ENCODE measurements at regions not wholly inside any gene's neighbourhood (a gene's known extent, or its start where the extent isn't known, plus 50 kb on each side); places are given as distances from the start of the nearest gene placed in this dataset.

GRCh38 chr12:38399711-38400206, 83.2 kb downstream of the ALG10B start:
- no peaks in the 10 kb centered on the region for H3K36me3 ChIP-seq (ENCODE audit: insufficient read depth, low read length)
- H3K9me3 ChIP-seq (ENCODE audit: control insufficient read depth in 1 of 2, insufficient read depth in 1 of 2, low read length in 2 of 2): peaks cover 0 to 5% of the 10 kb centered on the region in 2 experiments
- no peak for DNase-seq
- CTCF ChIA-PET: no interaction called here
- H3K4me3 ChIP-seq (ENCODE audit: low read length): no peak overlapping the region
- no peak overlapping the region for H3K4me3 Mint-ChIP-seq
- no peak overlapping the region for H3K27ac ChIP-seq (ENCODE audit: low read depth in 1 of 2, low read length in 2 of 2)
- TF ChIP-seq CTCF (IDR thresholded peaks at IDR 0.05): no peak
- intact Hi-C loops (cut with DNase I, micrococcal nuclease): no loop called here
- no peaks in the 10 kb centered on the region for H3K36me3 Mint-ChIP-seq (ENCODE audit: low read depth)
- no peaks in the 10 kb centered on the region for H3K27me3 ChIP-seq (ENCODE audit: control insufficient read depth in 1 of 2, insufficient read depth in 2 of 2, low read length in 2 of 2)
- no peaks in the 10 kb centered on the region for H3K4me1 Mint-ChIP-seq (ENCODE audit: low read depth)
- POLR2A ChIA-PET: no interaction called here
- no peaks in the 10 kb centered on the region for H3K27me3 Mint-ChIP-seq
- no peak for ATAC-seq (ENCODE audit: poor library complexity)
- H3K4me1 ChIP-seq (ENCODE audit: insufficient read depth, low read length): no peaks in the 10 kb centered on the region
- no peak overlapping the region for H3K27ac Mint-ChIP-seq
- H3K9me3 Mint-ChIP-seq: peaks cover 35% of the 10 kb centered on the region

- H3K27ac Mint-ChIP-seq: no peak overlapping the region
- ATAC-seq (ENCODE audit: poor library complexity): no peak
- no peaks in the 10 kb centered on the region for H3K4me1 ChIP-seq (ENCODE audit: insufficient read depth, low read length)
- H3K27ac ChIP-seq (ENCODE audit: low read depth in 1 of 2, low read length in 2 of 2): no peak overlapping the region
- DNase-seq: no peak
- H3K36me3 Mint-ChIP-seq (ENCODE audit: low read depth): no peaks in the 10 kb centered on the region
- no peak for TF ChIP-seq CTCF (IDR thresholded peaks at IDR 0.05)
- no peak overlapping the region for H3K4me3 ChIP-seq (ENCODE audit: low read length)
- H3K4me1 Mint-ChIP-seq (ENCODE audit: low read depth): no peaks in the 10 kb centered on the region
- CTCF ChIA-PET: no interaction called here
- no peaks in the 10 kb centered on the region for H3K36me3 ChIP-seq (ENCODE audit: insufficient read depth, low read length)
- peaks cover 5% of the 10 kb centered on the region in 2 experiments for H3K9me3 ChIP-seq (ENCODE audit: control insufficient read depth in 1 of 2, insufficient read depth in 1 of 2, low read length in 2 of 2)
- no peaks in the 10 kb centered on the region for H3K27me3 ChIP-seq (ENCODE audit: control insufficient read depth in 1 of 2, insufficient read depth in 2 of 2, low read length in 2 of 2)
- H3K4me3 Mint-ChIP-seq: no peak overlapping the region
- POLR2A ChIA-PET: no interaction called here
- no peaks in the 10 kb centered on the region for H3K27me3 Mint-ChIP-seq
- intact Hi-C loops (cut with DNase I, micrococcal nuclease): no loop called here
- peaks cover 22% of the 10 kb centered on the region for H3K9me3 Mint-ChIP-seq
These were observed 86.2 kb downstream of the ALG10B start for GRCh38 chr12:38402811-38403210.

DNA sequence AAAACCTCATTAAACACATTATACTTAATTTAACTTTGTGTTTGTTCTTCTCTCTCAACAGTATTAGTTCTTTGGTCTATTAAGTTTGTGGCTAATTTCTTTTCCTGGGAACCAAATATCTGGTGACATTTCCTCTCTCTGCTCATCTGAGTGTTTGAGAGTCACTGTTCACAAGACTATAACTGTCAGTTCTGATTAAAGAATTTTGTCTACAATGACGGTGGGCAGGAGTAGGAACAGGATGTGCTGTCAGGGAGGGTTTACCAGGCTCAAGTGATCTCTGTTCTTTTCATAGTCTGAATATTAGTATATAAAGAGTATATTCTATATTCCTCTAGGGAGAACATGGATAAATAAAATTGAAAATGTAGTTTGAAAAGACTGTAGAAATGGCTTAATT, 92.9 kb downstream of the ALG10B start:
- DNase-seq (no peak), ATAC-seq (ENCODE audit: poor library complexity) (no peak)
- Histone ChIP-seq H3K27me3 (ENCODE audit: control insufficient read depth in 1 of 2, insufficient read depth in 2 of 2, low read length in 2 of 2) (no peaks in the 10 kb centered on the region), H3K4me3 (ENCODE audit: low read length) (no peak overlapping the region), H3K27ac (ENCODE audit: low read depth in 1 of 2, low read length in 2 of 2) (no peak overlapping the region), H3K4me1 (ENCODE audit: insufficient read depth, low read length) (no peaks in the 10 kb centered on the region), H3K9me3 (ENCODE audit: control insufficient read depth in 1 of 2, insufficient read depth in 1 of 2, low read length in 2 of 2) (peaks cover 0 to 5% of the 10 kb centered on the region in 2 experiments), H3K36me3 (ENCODE audit: insufficient read depth, low read length) (no peaks in the 10 kb centered on the region)
- POLR2A ChIA-PET: no interaction called here
- H3K27me3 Mint-ChIP-seq: no peaks in the 10 kb centered on the region
- no peak overlapping the region for H3K27ac Mint-ChIP-seq
- peaks cover 9% of the 10 kb centered on the region for H3K9me3 Mint-ChIP-seq
- no peaks in the 10 kb centered on the region for H3K4me1 Mint-ChIP-seq (ENCODE audit: low read depth)
- H3K36me3 Mint-ChIP-seq (ENCODE audit: low read depth): no peaks in the 10 kb centered on the region
- no peak overlapping the region for H3K4me3 Mint-ChIP-seq
- CTCF ChIA-PET: no interaction called here
- TF ChIP-seq CTCF (IDR thresholded peaks at IDR 0.05): no peak
- intact Hi-C loops (cut with DNase I, micrococcal nuclease): no loop called here

All from CD4-positive, alpha-beta T cell (primary cell).